ENCODE measurements at regions not wholly inside any gene's neighbourhood (a gene's known extent, or its start where the extent isn't known, plus 50 kb on each side); places are given as distances from the start of the nearest gene placed in this dataset.

- DNase-seq (ENCODE audit: insufficient read length, low spot score) (no peak), FAIRE-seq (no peak)
- no peak for TF ChIP-seq POLR2A (IDR thresholded peaks at IDR 0.05; ENCODE audit: low read depth, low read length)
Measured at GRCh38 chr4:176843710-176844109, 51.0 kb upstream of the VEGFC start.

- DNase-seq (ENCODE audit: insufficient read length, low spot score) (no peak), FAIRE-seq (no peak)
- no peak for TF ChIP-seq POLR2A (IDR thresholded peaks at IDR 0.05; ENCODE audit: low read depth, low read length)
Measured at GRCh38 chr4:176844448-176844847, 51.7 kb upstream of the VEGFC start.

GRCh38 chr4:176845636-176846035, 52.9 kb upstream of the VEGFC start:
- TF ChIP-seq POLR2A (IDR thresholded peaks at IDR 0.05; ENCODE audit: low read depth, low read length), result no peak
- FAIRE-seq (no peak), DNase-seq (ENCODE audit: insufficient read length, low spot score) (no peak)

- no peak for TF ChIP-seq POLR2A (IDR thresholded peaks at IDR 0.05; ENCODE audit: low read depth, low read length)
- FAIRE-seq (no peak), DNase-seq (ENCODE audit: insufficient read length, low spot score) (no peak)
Measured at GRCh38 chr4:176849076-176849475, 56.4 kb upstream of the VEGFC start.

GRCh38 chr4:176850436-176850835, 57.7 kb upstream of the VEGFC start:
- DNase-seq (ENCODE audit: insufficient read length, low spot score) (no peak), FAIRE-seq (no peak)
- no peak for TF ChIP-seq POLR2A (IDR thresholded peaks at IDR 0.05; ENCODE audit: low read depth, low read length)

GRCh38 chr4:176856421-176856820, 63.7 kb upstream of the VEGFC start:
- DNase-seq (ENCODE audit: insufficient read length, low spot score) (no peak), FAIRE-seq (no peak)
- no peak for TF ChIP-seq POLR2A (IDR thresholded peaks at IDR 0.05; ENCODE audit: low read depth, low read length)

GRCh38 chr4:176858839-176859238, 66.1 kb upstream of the VEGFC start:
- DNase-seq (ENCODE audit: insufficient read length, low spot score) (no peak), FAIRE-seq (no peak)
- TF ChIP-seq POLR2A (IDR thresholded peaks at IDR 0.05; ENCODE audit: low read depth, low read length), result no peak

- no peak for FAIRE-seq
- no peak for DNase-seq (ENCODE audit: insufficient read length, low spot score)
- no peak for TF ChIP-seq POLR2A (IDR thresholded peaks at IDR 0.05; ENCODE audit: low read depth, low read length)
Measured at GRCh38 chr4:176864238-176864637, 71.5 kb upstream of the VEGFC start.

GRCh38 chr4:176868676-176869075, 76.0 kb upstream of the VEGFC start:
- DNase-seq (ENCODE audit: insufficient read length, low spot score), result no peak
- no peak for FAIRE-seq
- TF ChIP-seq POLR2A (IDR thresholded peaks at IDR 0.05; ENCODE audit: low read depth, low read length), result no peak

- DNase-seq (ENCODE audit: insufficient read length, low spot score) (no peak), FAIRE-seq (no peak)
- no peak for TF ChIP-seq POLR2A (IDR thresholded peaks at IDR 0.05; ENCODE audit: low read depth, low read length)
Measured at GRCh38 chr4:176872461-176872860, 79.7 kb upstream of the VEGFC start.

- no peak for DNase-seq (ENCODE audit: insufficient read length, low spot score)
- FAIRE-seq, result no peak
- TF ChIP-seq POLR2A (IDR thresholded peaks at IDR 0.05; ENCODE audit: low read depth, low read length), result no peak
Measured at GRCh38 chr4:176874721-176875445, 82.2 kb upstream of the VEGFC start.

- no peak for TF ChIP-seq POLR2A (IDR thresholded peaks at IDR 0.05; ENCODE audit: low read depth, low read length)
- FAIRE-seq (no peak), DNase-seq (ENCODE audit: insufficient read length, low spot score) (no peak)
Measured at GRCh38 chr4:176875446-176875930, 82.8 kb upstream of the VEGFC start.

GRCh38 chr4:176879380-176880116, 86.8 kb upstream of the VEGFC start:
- FAIRE-seq (no peak), DNase-seq (ENCODE audit: insufficient read length, low spot score) (no peak)
- TF ChIP-seq POLR2A (IDR thresholded peaks at IDR 0.05; ENCODE audit: low read depth, low read length), result no peak

GRCh38 chr4:176882206-176882605, 89.5 kb upstream of the VEGFC start:
- DNase-seq (ENCODE audit: insufficient read length, low spot score) (no peak), FAIRE-seq (no peak)
- TF ChIP-seq POLR2A (IDR thresholded peaks at IDR 0.05; ENCODE audit: low read depth, low read length), result no peak

- no peak for FAIRE-seq
- DNase-seq (ENCODE audit: insufficient read length, low spot score), result no peak
- TF ChIP-seq POLR2A (IDR thresholded peaks at IDR 0.05; ENCODE audit: low read depth, low read length), result no peak
Measured at GRCh38 chr4:176883108-176883550, 90.4 kb upstream of the VEGFC start.
